Activated naive CD4-positive, alpha-beta T cell treated with anti-CD3 and anti-CD28 coated beads for 36 hours (primary cell): ENCODE measurements at regions not wholly inside any gene's neighbourhood (a gene's known extent, or its start where the extent isn't known, plus 50 kb on each side); places are given as distances from the start of the nearest gene placed in this dataset.
"Not testable (repeated sequence)": the region's sequence is repeated elsewhere in the genome, so short reads cannot be mapped to it uniquely, and the experiment has no call there.

ENCODE experiments used
- CTCF ChIA-PET: fragments of 350-600 bp; sonication (Branson Sonifier 250); formaldehyde crosslinking; loops from one replicate; lab custom pipeline; 2021; ENCODE audit warnings: antibody characterized with exemption; lab: Charles Lee
- DNase-seq: peaks from one replicate; pipeline ENCODE4 v3.0.0-alpha.2; 2020
- H3K27ac Mint-ChIP-seq: one replicate; pipeline ENCODE4 v1.8.0; 2021; ENCODE audit warnings: mild to moderate bottlenecking, mixed read lengths
- H3K27me3 Mint-ChIP-seq: one replicate; pipeline ENCODE4 v1.8.0; 2021; ENCODE audit warnings: low read depth, mixed read lengths
- H3K36me3 Mint-ChIP-seq: one replicate; pipeline ENCODE4 v1.8.0; 2021; ENCODE audit warnings: low read depth, mixed read lengths
- H3K4me1 Mint-ChIP-seq: one replicate; pipeline ENCODE4 v1.8.0; 2021; ENCODE audit warnings: low read depth, mixed read lengths
- H3K4me3 Mint-ChIP-seq: one replicate; pipeline ENCODE4 v1.8.0; 2021; ENCODE audit warnings: mild to moderate bottlenecking, moderate library complexity, mixed read lengths
- H3K9me3 Mint-ChIP-seq: one replicate; pipeline ENCODE4 v1.8.0; 2021; ENCODE audit warnings: mixed read lengths
- intact Hi-C: fragments of 100-400 bp; cut with micrococcal nuclease; formaldehyde crosslinking; loops from one replicate; pipeline ENCODE4 v1.15.1; 2023

DNA sequence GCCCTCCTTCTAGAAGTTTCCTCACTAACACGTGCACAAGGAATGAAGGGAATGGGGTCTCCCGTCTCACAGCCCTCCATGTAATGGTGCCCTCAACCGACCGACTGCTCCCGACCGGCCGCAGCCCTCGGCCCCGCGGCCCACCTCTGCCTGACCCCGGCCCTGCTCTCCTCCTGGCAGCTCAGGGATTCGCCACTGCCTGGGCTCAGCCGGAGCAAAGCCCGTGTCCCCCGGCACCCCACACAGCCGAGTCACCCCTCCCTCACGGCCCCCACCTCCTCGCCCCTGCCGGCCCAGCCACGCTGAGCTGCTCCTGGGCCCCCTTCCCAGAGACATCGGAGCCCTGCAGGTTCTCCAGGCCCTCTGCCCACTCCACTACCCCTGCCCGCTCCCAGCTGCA is 171.0 kb downstream of the TMEM121 start:
- intact Hi-C loops, CTCF ChIA-PET, H3K4me3 Mint-ChIP-seq, H3K9me3 Mint-ChIP-seq, H3K4me1 Mint-ChIP-seq, DNase-seq, H3K36me3 Mint-ChIP-seq, H3K27me3 Mint-ChIP-seq, H3K27ac Mint-ChIP-seq: not testable (repeated sequence)

DNA sequence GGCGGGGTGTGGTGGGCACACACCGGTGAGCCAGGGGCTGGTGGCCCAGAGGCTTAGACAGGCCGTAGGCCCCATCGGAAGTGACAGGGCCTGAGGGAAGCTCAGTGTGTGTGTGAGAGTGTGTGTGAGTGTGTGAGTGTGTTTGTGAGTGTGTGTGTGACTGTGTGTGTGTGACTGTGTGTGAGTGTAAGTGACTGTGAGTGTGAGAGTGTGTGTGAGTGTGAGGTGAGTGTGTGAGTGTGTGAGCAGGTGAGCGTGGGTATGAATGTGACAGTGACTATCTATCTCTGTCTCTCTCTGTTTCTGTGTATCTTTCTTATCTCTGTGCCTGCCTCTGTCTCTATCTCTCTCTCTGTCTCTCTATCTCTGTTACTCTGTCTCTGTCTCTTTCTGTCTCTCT is 171.6 kb downstream of the TMEM121 start:
- CTCF ChIA-PET, H3K4me1 Mint-ChIP-seq, H3K4me3 Mint-ChIP-seq, H3K27ac Mint-ChIP-seq, intact Hi-C loops, DNase-seq, H3K9me3 Mint-ChIP-seq, H3K27me3 Mint-ChIP-seq, H3K36me3 Mint-ChIP-seq: not testable (repeated sequence)

DNA sequence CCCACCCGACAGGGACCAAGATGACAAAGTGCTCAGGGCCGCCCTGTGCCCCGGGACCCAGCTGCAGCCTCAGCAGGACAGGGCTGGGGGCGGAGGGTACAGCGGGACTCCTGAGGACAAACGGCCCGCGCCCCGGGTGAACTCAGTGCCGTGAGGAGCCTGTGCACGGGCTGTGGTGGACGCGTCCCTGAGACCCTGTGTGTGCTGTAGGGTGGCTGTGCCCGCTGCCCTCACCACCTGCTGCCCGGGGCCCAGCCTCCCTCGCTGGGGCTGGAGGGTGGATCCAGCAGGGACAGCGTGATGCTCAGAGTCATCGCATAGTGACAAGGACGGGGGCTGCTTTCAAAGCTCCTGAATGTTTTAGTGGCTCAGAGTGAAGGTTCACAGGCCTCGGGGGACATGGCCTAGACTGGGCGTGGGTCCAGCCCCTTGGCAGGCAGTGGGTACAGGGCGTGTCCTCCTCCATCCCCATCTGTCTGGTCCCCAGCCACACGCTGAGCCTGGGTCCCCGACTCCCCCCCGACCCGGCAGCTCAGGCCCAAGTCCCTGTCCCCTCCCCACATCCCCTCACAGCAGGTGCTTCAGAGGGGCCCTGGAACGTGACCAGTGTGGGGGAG is 172.7 kb downstream of the TMEM121 start:
- intact Hi-C loops, H3K4me3 Mint-ChIP-seq, H3K9me3 Mint-ChIP-seq, H3K27me3 Mint-ChIP-seq, DNase-seq, H3K36me3 Mint-ChIP-seq, CTCF ChIA-PET, H3K4me1 Mint-ChIP-seq, H3K27ac Mint-ChIP-seq: not testable (repeated sequence)

DNA sequence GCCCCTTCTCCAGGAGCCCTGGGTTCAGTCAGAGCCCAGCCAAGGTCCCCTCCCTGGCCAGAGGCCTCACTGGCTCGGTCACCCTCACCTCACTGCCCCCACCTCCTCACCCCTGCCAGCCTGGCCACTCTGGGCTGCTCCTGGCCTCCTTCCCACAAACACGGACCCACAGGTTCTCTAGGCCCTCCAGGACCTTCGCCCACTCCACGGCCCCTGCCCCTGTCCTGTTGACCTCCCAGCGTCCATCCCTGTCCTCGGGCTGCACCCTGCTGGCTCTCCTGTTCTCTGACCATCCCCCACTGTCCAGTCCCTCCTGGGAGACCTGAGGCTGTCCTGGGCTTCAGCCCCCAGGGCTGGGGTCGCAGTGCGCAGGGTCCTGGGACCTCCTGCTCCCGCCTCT is 173.3 kb downstream of the TMEM121 start:
- H3K36me3 Mint-ChIP-seq, H3K4me3 Mint-ChIP-seq, intact Hi-C loops, DNase-seq, H3K9me3 Mint-ChIP-seq, CTCF ChIA-PET, H3K27me3 Mint-ChIP-seq, H3K27ac Mint-ChIP-seq, H3K4me1 Mint-ChIP-seq: not testable (repeated sequence)

DNA sequence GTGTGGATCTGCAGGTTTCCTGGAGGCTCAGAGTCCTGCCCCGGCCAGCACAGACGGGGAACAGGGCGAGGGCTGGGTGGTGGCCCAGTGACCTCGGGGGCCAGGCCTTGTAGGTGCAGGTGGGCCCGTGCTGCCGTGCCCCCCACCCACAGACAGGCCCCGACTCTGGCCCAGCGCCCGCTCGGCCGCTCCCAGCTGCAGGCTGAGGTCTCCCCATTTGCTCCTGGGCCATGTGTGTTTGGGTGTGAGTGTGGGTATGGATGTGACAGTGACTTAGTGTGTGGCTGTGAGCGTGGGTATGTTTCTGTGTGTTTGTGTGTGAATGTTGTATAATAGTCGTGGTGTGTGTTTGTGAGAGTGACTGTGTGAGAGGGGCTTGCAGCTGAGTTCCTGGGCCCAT is 173.8 kb downstream of the TMEM121 start:
- intact Hi-C loops, H3K27me3 Mint-ChIP-seq, H3K9me3 Mint-ChIP-seq, H3K36me3 Mint-ChIP-seq, CTCF ChIA-PET, H3K4me1 Mint-ChIP-seq, DNase-seq, H3K4me3 Mint-ChIP-seq: not testable (repeated sequence)
- peak overlapping the region; percentile 25 for H3K27ac Mint-ChIP-seq

DNA sequence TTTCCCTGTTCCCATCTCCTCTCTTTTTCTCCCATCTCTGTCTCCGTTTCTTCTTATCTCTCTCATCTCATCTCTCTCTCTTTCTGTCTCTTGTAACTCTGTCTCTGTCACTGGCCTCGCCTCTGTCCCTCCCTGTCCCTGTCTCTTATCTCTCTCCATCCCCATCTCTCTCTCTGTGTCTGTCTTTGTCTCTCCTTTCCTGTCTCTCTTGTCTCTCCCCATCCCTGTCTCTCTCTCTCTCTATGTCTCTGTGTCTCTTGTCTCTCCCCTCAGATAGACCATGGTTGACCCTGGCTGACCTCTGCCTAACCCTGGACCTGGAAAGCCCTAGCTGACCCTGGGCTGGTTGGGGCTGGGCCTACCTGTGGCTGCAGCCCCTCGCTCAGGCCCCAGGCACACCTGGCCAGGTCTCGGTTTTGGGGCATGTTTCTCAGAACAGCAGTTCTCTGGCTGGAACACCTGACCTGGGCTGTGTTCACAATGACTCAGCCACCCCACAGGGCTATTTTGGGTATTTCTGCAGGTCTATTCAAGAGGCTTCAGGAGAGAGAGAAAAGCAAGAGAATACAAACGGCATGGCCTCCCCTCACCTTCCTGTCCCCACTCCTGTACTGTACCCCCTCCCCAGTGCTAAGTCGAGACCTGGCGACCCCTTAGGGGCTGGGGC is 174.4 kb downstream of the TMEM121 start:
- H3K36me3 Mint-ChIP-seq = no peaks in the 10 kb centered on the region
- no peak overlapping the region for H3K27ac Mint-ChIP-seq
- H3K4me1 Mint-ChIP-seq = no peaks in the 10 kb centered on the region
- no peak overlapping the region for H3K4me3 Mint-ChIP-seq
- peak; percentile 28 for DNase-seq
- CTCF ChIA-PET = no interaction called here
- intact Hi-C loops = no loop called here
- H3K27me3 Mint-ChIP-seq = no peaks in the 10 kb centered on the region
- H3K9me3 Mint-ChIP-seq = no peaks in the 10 kb centered on the region

DNA sequence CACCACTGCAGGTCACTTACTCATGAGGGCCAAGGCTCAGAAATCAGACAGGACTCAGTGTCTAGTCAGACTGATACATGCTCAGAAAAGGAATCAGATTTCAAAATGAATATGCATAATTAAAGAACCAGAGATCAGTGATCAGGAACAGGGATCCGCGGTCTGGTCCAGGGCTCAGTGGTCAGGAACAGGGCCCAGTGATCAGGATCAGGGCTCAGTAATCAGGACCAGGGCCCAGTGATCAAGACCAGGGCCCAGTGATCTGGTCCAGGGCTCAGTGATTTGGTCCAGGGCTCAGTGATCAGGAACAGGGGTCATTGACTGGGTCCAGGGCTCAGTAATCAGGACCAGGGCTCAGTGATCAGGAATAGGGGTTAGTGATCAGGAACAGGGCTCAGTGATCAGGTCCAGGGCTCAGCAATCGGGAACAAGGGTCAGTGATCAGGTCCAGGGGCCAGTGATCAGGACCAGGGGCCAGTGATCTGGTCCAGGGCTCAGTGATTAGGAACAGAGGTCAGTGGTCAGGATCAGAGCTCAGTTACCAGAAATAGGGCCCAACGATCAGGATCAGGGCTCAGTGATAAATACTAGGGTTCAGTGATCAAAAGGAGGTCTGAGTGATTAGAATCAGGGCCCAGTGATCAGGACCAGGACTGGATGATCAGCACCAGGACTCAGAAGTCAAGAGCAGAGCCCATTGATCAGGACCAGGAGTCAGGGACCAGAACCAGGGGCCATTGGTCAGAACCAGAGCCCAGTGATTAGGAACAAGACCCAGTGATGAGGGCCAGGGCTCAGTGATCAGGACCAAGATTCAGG is 175.3 kb downstream of the TMEM121 start:
- H3K4me1 Mint-ChIP-seq = no peaks in the 10 kb centered on the region
- DNase-seq = no peak
- no peaks in the 10 kb centered on the region for H3K27me3 Mint-ChIP-seq
- no peaks in the 10 kb centered on the region for H3K36me3 Mint-ChIP-seq
- H3K9me3 Mint-ChIP-seq = no peaks in the 10 kb centered on the region
- intact Hi-C loops = no loop called here
- H3K27ac Mint-ChIP-seq = no peak overlapping the region
- H3K4me3 Mint-ChIP-seq = no peak overlapping the region
- CTCF ChIA-PET = no interaction called here

DNA sequence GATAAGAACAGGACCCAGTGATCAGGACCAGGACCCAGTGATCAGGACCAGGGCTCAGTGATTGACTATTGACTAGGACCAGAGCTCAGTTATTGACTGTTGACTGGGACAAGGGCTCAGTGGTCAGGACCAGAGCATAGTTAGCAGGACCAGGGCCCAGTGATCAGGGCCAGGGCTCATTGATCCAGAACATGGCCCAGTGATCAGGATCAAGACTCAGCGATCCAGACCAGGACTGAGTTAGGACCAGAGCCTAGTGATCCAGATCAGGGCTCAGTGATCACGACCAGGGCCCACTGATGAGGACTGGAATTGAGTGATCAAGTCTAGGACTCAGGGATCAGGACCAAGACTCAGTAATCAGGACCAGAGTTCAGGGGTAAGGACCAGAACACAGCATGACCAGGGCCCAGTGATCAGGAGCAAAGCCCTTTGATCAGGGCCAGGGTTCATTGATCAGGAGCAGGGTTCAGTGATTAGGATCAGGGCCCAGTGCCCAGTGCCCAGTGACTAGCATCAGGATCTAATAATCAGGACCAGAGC is 176.0 kb downstream of the TMEM121 start:
- H3K9me3 Mint-ChIP-seq = no peaks in the 10 kb centered on the region
- no peak for DNase-seq
- no peaks in the 10 kb centered on the region for H3K27me3 Mint-ChIP-seq
- H3K27ac Mint-ChIP-seq = no peak overlapping the region
- intact Hi-C loops = no loop called here
- no peak overlapping the region for H3K4me3 Mint-ChIP-seq
- no peaks in the 10 kb centered on the region for H3K36me3 Mint-ChIP-seq
- no peaks in the 10 kb centered on the region for H3K4me1 Mint-ChIP-seq
- CTCF ChIA-PET = no interaction called here

DNA sequence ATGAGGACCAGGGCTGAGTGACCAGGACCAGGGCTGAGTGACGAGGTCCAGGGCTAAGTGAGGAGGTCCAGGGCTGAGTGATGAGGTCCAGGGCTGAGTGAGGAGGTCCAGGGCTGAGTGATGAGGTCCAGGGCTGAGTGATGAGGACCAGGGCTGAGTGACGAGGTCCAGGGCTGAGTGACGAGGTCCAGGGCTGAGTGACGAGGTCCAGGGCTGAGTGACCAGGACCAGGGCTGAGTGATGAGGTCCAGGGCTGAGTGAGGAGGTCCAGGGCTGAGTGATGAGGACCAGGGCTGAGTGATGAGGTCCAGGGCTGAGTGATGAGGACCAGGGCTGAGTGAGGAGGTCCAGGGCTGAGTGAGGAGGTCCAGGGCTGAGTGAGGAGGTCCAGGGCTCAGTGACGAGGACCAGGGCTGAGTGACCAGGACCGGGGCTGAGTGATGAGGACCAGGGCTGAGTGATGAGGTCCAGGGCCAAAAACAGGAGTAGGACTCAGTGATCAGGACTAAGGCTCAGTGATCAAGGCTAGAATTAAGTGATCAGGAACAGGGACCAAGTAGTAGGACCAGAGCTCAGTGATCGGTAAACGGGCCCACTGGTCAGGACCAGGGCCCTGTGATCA is 176.8 kb downstream of the TMEM121 start:
- H3K4me3 Mint-ChIP-seq, CTCF ChIA-PET, H3K36me3 Mint-ChIP-seq, H3K27ac Mint-ChIP-seq, DNase-seq, intact Hi-C loops, H3K27me3 Mint-ChIP-seq, H3K9me3 Mint-ChIP-seq, H3K4me1 Mint-ChIP-seq: not testable (repeated sequence)

DNA sequence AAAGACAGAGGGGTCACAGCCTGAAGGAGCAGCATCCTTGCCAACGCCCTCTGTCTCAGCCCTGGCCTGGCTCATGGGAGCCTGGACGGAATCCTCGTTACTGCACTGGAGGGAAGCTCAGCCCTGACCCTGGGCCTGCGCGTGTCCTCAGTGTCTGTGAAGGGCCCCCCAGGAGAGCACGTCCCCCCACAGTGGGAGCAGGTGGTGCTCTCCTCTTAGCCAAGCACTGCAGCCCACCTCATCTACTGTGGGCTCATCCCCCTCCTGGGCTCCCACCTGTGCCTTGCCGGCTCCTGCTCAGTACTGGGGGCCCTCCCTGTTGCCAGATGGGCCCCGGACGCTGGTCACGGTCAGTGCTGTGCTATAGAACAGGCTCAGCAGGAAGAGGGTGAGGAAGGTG is 177.7 kb downstream of the TMEM121 start:
- H3K9me3 Mint-ChIP-seq, DNase-seq, H3K27me3 Mint-ChIP-seq, H3K36me3 Mint-ChIP-seq, H3K4me3 Mint-ChIP-seq, CTCF ChIA-PET, intact Hi-C loops, H3K27ac Mint-ChIP-seq, H3K4me1 Mint-ChIP-seq: not testable (repeated sequence)

DNA sequence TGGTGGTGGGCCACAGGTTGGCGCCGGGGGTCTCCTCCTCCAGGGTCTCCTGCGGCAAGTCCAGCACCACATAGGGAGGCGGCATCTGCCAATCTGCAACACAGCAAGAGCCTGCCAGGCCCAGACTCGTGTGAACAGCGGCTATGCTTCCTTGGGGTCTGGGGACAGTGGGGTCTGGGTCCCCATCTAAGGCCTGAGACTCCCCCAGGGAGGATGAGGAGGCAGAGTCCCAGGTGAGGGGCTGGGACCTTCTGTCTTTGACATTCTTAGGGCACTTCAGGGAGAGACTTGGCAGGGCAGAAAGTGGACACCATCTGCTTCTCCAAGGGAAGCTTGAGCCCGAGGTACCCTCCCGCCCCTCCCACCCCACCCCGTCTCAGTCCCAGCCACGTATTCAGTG is 178.1 kb downstream of the TMEM121 start:
- H3K36me3 Mint-ChIP-seq, H3K27me3 Mint-ChIP-seq, H3K4me3 Mint-ChIP-seq, H3K27ac Mint-ChIP-seq, H3K4me1 Mint-ChIP-seq, CTCF ChIA-PET, DNase-seq, H3K9me3 Mint-ChIP-seq, intact Hi-C loops: not testable (repeated sequence)

DNA sequence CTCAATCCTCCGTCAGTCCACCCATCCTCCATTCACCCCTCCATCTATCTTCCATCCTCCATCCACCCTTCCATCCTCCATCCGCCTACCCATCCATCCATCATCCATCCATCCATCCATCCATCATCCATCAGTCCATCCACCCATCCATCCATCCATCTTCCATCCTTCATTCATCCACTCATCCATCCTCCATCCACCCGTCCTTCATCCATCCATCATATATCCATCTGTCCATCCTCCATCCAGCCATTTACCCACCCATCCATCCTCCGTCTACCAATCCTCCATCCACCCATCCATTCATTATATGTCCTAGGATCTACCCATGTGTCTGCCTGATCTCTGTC is 179.1 kb downstream of the TMEM121 start:
- H3K9me3 Mint-ChIP-seq, H3K27ac Mint-ChIP-seq, H3K27me3 Mint-ChIP-seq, H3K36me3 Mint-ChIP-seq, CTCF ChIA-PET, H3K4me1 Mint-ChIP-seq, H3K4me3 Mint-ChIP-seq, DNase-seq, intact Hi-C loops: not testable (repeated sequence)
